SJCRH30 (cell line): ENCODE measurements at regions not wholly inside any gene's neighbourhood (a gene's known extent, or its start where the extent isn't known, plus 50 kb on each side); places are given as distances from the start of the nearest gene placed in this dataset.

Source experiments
- DNase-seq, 2 experiments: peaks; one replicate each; pipeline ENCODE4 v3.0.0-alpha.2; 2015 to 2020
- H3K27ac ChIP-seq: fragments of 250-450 bp; sonication (Bioruptor Pico); 2 replicates; pipeline ENCODE4 v1.5.1; 2020; ENCODE audit warnings: mild to moderate bottlenecking, moderate library complexity
- H3K27me3 ChIP-seq: fragments of 250-450 bp; sonication (Bioruptor Pico); 2 replicates; pipeline ENCODE4 v1.5.1; 2020; ENCODE audit warnings: mild to moderate bottlenecking, moderate library complexity
- H3K36me3 ChIP-seq: fragments of 250-450 bp; sonication (Bioruptor Pico); 2 replicates; pipeline ENCODE4 v1.5.1; 2020; ENCODE audit warnings: mild to moderate bottlenecking, moderate library complexity
- H3K4me1 ChIP-seq: fragments of 250-450 bp; sonication (Bioruptor Pico); 2 replicates; pipeline ENCODE4 v1.5.1; 2020; ENCODE audit warnings: mild to moderate bottlenecking, moderate library complexity
- H3K4me3 ChIP-seq: fragments of 250-450 bp; sonication (Bioruptor Pico); 2 replicates; pipeline ENCODE4 v1.5.1; 2020; ENCODE audit warnings: mild to moderate bottlenecking, moderate library complexity
- H3K9me3 ChIP-seq: fragments of 250-450 bp; sonication (Bioruptor Pico); replicated peaks from 2 replicates; pipeline ENCODE4 v1.5.1; 2020; ENCODE audit warnings: mild to moderate bottlenecking, moderate library complexity

GRCh38 chr11:82373781-82374542 is 359.7 kb downstream of the FAM181B start:
- Histone ChIP-seq H3K27ac (no peak overlapping the region), H3K4me3 (no peak overlapping the region), H3K4me1 (no peaks in the 10 kb centered on the region), H3K27me3 (no peaks in the 10 kb centered on the region), H3K36me3 (no peaks in the 10 kb centered on the region), H3K9me3 (no peaks in the 10 kb centered on the region)
- DNase-seq = no peak

- H3K36me3 ChIP-seq = no peaks in the 10 kb centered on the region
- no peaks in the 10 kb centered on the region for H3K4me1 ChIP-seq
- no peak overlapping the region for H3K27ac ChIP-seq
- H3K9me3 ChIP-seq = no peaks in the 10 kb centered on the region
- DNase-seq = no peak
- no peak overlapping the region for H3K4me3 ChIP-seq
- peaks cover 7% of the 10 kb centered on the region for H3K27me3 ChIP-seq
Observed at GRCh38 chr11:82365351-82365750, 368.3 kb downstream of the FAM181B start.

- peak in 1 of 2 experiments; percentile 10 for DNase-seq
- Histone ChIP-seq H3K9me3 (0 out of 2 replicates have a peak, but pooled peaks cover 4% of the 10 kb centered on the region), H3K27ac (no peak overlapping the region), H3K27me3 (peaks cover 9% of the 10 kb centered on the region), H3K4me3 (no peak overlapping the region), H3K36me3 (no peaks in the 10 kb centered on the region), H3K4me1 (no peaks in the 10 kb centered on the region)
Observed at GRCh38 chr11:82356316-82356715, 377.3 kb downstream of the FAM181B start.

- no peak overlapping the region for H3K27ac ChIP-seq
- DNase-seq = no peak
- H3K4me1 ChIP-seq = no peaks in the 10 kb centered on the region
- H3K27me3 ChIP-seq = peaks cover 4% of the 10 kb centered on the region; the same call in 1 of the 2 replicates
- H3K9me3 ChIP-seq = 0 out of 2 replicates have a peak, but pooled peaks cover 4% of the 10 kb centered on the region
- no peaks in the 10 kb centered on the region for H3K36me3 ChIP-seq
- H3K4me3 ChIP-seq = no peak overlapping the region
Observed at GRCh38 chr11:82355313-82355823, 378.3 kb downstream of the FAM181B start.

GRCh38 chr11:82326853-82327252 is 406.8 kb downstream of the FAM181B start:
- Histone ChIP-seq H3K4me3 (no peak overlapping the region), H3K36me3 (no peaks in the 10 kb centered on the region), H3K27me3 (no peaks in the 10 kb centered on the region), H3K4me1 (no peaks in the 10 kb centered on the region), H3K27ac (no peak overlapping the region), H3K9me3 (no peaks in the 10 kb centered on the region)
- no peak for DNase-seq

- Histone ChIP-seq H3K4me3 (no peak overlapping the region), H3K4me1 (no peaks in the 10 kb centered on the region), H3K27ac (no peak overlapping the region), H3K9me3 (no peaks in the 10 kb centered on the region), H3K27me3 (no peaks in the 10 kb centered on the region), H3K36me3 (no peaks in the 10 kb centered on the region)
- DNase-seq = no peak
Observed at GRCh38 chr11:82321206-82321605, 412.5 kb downstream of the FAM181B start.

- no peaks in the 10 kb centered on the region for H3K9me3 ChIP-seq
Observed at GRCh38 chr11:82315093-82315492, 418.6 kb downstream of the FAM181B start.

GRCh38 chr11:82308979-82309378 is 424.7 kb downstream of the FAM181B start:
- Histone ChIP-seq H3K4me1 (peaks cover 12% of the 10 kb centered on the region), H3K27ac (no peak overlapping the region), H3K4me3 (no peak overlapping the region), H3K9me3 (no peaks in the 10 kb centered on the region), H3K36me3 (no peaks in the 10 kb centered on the region), H3K27me3 (no peaks in the 10 kb centered on the region)
- no peak for DNase-seq

More at GRCh38 chr11:82315093-82315492, 418.6 kb downstream of the FAM181B start:
- no peaks in the 10 kb centered on the region for H3K4me1 ChIP-seq
- no peak overlapping the region for H3K4me3 ChIP-seq
- DNase-seq = peak; percentile 10 to 48
- H3K36me3 ChIP-seq = no peaks in the 10 kb centered on the region
- H3K27ac ChIP-seq = no peak overlapping the region
- no peaks in the 10 kb centered on the region for H3K27me3 ChIP-seq

GRCh38 chr11:82305123-82305522 is 428.5 kb downstream of the FAM181B start:
- Histone ChIP-seq H3K9me3 (no peaks in the 10 kb centered on the region), H3K4me3 (no peak overlapping the region), H3K4me1 (peaks cover 14% of the 10 kb centered on the region), H3K36me3 (no peaks in the 10 kb centered on the region), H3K27ac (no peak overlapping the region), H3K27me3 (no peaks in the 10 kb centered on the region)
- peak; percentile 31 to 82 for DNase-seq

- no peak for DNase-seq
- Histone ChIP-seq H3K4me1 (peaks cover 14% of the 10 kb centered on the region), H3K27ac (no peak overlapping the region), H3K9me3 (no peaks in the 10 kb centered on the region), H3K4me3 (no peak overlapping the region), H3K27me3 (no peaks in the 10 kb centered on the region; the same call in 1 of the 2 replicates), H3K36me3 (no peaks in the 10 kb centered on the region)
Observed at GRCh38 chr11:82303671-82304070, 430.0 kb downstream of the FAM181B start.

- no peak for DNase-seq
Observed at GRCh38 chr11:82288471-82288870, 445.2 kb downstream of the FAM181B start.

GRCh38 chr11:82270870-82271269 is 462.8 kb downstream of the FAM181B start:
- H3K4me1 ChIP-seq = no peaks in the 10 kb centered on the region
- no peak overlapping the region for H3K27ac ChIP-seq
- no peaks in the 10 kb centered on the region for H3K9me3 ChIP-seq
- no peaks in the 10 kb centered on the region for H3K27me3 ChIP-seq
- H3K36me3 ChIP-seq = no peaks in the 10 kb centered on the region
- DNase-seq = no peak
- no peak overlapping the region for H3K4me3 ChIP-seq

More at GRCh38 chr11:82288471-82288870, 445.2 kb downstream of the FAM181B start:
- Histone ChIP-seq H3K36me3 (no peaks in the 10 kb centered on the region), H3K4me1 (no peaks in the 10 kb centered on the region), H3K4me3 (no peak overlapping the region), H3K27me3 (no peaks in the 10 kb centered on the region), H3K9me3 (no peaks in the 10 kb centered on the region), H3K27ac (no peak overlapping the region)

- no peak for DNase-seq
- Histone ChIP-seq H3K36me3 (no peaks in the 10 kb centered on the region), H3K27me3 (no peaks in the 10 kb centered on the region), H3K4me3 (no peak overlapping the region), H3K9me3 (no peaks in the 10 kb centered on the region), H3K27ac (no peak overlapping the region), H3K4me1 (no peaks in the 10 kb centered on the region)
Observed at GRCh38 chr11:82268627-82269026, 465.0 kb downstream of the FAM181B start.

- Histone ChIP-seq H3K36me3 (no peaks in the 10 kb centered on the region), H3K4me3 (no peak overlapping the region), H3K27me3 (no peaks in the 10 kb centered on the region), H3K4me1 (no peaks in the 10 kb centered on the region), H3K27ac (no peak overlapping the region), H3K9me3 (no peaks in the 10 kb centered on the region)
- DNase-seq = no peak
Observed at GRCh38 chr11:82267186-82267585, 466.5 kb downstream of the FAM181B start.

GRCh38 chr11:82261367-82261766 is 472.3 kb downstream of the FAM181B start:
- H3K4me1 ChIP-seq = no peaks in the 10 kb centered on the region
- no peak for DNase-seq
- H3K36me3 ChIP-seq = no peaks in the 10 kb centered on the region
- H3K27ac ChIP-seq = no peak overlapping the region
- H3K4me3 ChIP-seq = no peak overlapping the region
- no peaks in the 10 kb centered on the region for H3K9me3 ChIP-seq
- peaks cover 5% of the 10 kb centered on the region; the same call in 1 of the 2 replicates for H3K27me3 ChIP-seq

GRCh38 chr11:82250047-82250446 is 483.6 kb downstream of the FAM181B start:
- no peaks in the 10 kb centered on the region for H3K4me1 ChIP-seq
- H3K4me3 ChIP-seq = no peak overlapping the region
- no peak overlapping the region for H3K27ac ChIP-seq
- no peak for DNase-seq
- H3K36me3 ChIP-seq = no peaks in the 10 kb centered on the region
- H3K27me3 ChIP-seq = no peaks in the 10 kb centered on the region; the same call in 1 of the 2 replicates
- no peaks in the 10 kb centered on the region for H3K9me3 ChIP-seq
